Smooth muscle cell (in vitro differentiated cells): ENCODE measurements at regions not wholly inside any gene's neighbourhood (a gene's known extent, or its start where the extent isn't known, plus 50 kb on each side); places are given as distances from the start of the nearest gene placed in this dataset.

Source experiments
- DNase-seq: peaks from one replicate; lab custom pipeline; 2025; ENCODE audit not compliant: unreplicated experiment; lab: John Stamatoyannopoulos, UW
- H2AFZ ChIP-seq: fragments of 200-600 bp; sonication (generic); 2 replicates; pipeline ENCODE4 v1.6.0; 2016; ENCODE audit warnings: antibody characterized with exemption, low read depth, mild to moderate bottlenecking
- H3F3A ChIP-seq: fragments of 200-600 bp; sonication (generic); 2 replicates; pipeline ENCODE4 v1.6.0; 2017; ENCODE audit warnings: antibody characterized with exemption, low read depth
- H3K27ac ChIP-seq: fragments of 200-600 bp; sonication (generic); 2 replicates; pipeline ENCODE4 v1.5.1; 2016; ENCODE audit warnings: low read depth, mild to moderate bottlenecking
- H3K27me3 ChIP-seq: fragments of 200-600 bp; sonication (generic); 2 replicates; pipeline ENCODE4 v1.6.1; 2016; ENCODE audit warnings: low read depth, mild to moderate bottlenecking
- H3K36me3 ChIP-seq: fragments of 200-600 bp; sonication (generic); 2 replicates; pipeline ENCODE4 v1.5.1; 2016; ENCODE audit warnings: low read depth
- H3K4me1 ChIP-seq: fragments of 200-600 bp; sonication (generic); 2 replicates; pipeline ENCODE4 v1.5.1; 2016; ENCODE audit warnings: low read depth
- H3K4me2 ChIP-seq: fragments of 200-600 bp; sonication (generic); 2 replicates; pipeline ENCODE4 v1.6.0; 2016; ENCODE audit warnings: mild to moderate bottlenecking
- H3K4me3 ChIP-seq: fragments of 200-600 bp; sonication (generic); 2 replicates; pipeline ENCODE4 v1.5.1; 2016; ENCODE audit warnings: mild to moderate bottlenecking
- H3K79me2 ChIP-seq: fragments of 200-600 bp; sonication (generic); 2 replicates; pipeline ENCODE4 v1.6.0; 2016; ENCODE audit warnings: low read depth, mild to moderate bottlenecking
- H3K9ac ChIP-seq: fragments of 200-600 bp; sonication (generic); 2 replicates; pipeline ENCODE4 v1.6.0; 2016; ENCODE audit warnings: low read depth
- H3K9me3 ChIP-seq: fragments of 200-600 bp; sonication (generic); replicated peaks from 2 replicates; pipeline ENCODE4 v1.5.1; 2016; ENCODE audit warnings: low read depth
- H4K20me1 ChIP-seq: fragments of 200-600 bp; sonication (generic); 2 replicates; pipeline ENCODE4 v1.6.0; 2016; ENCODE audit warnings: low read depth
- WGBS: methylation state at CpG from one replicate; pipeline ENCODE4 v1.1.7; 2016; ENCODE audit warnings: low lambda C conversion rate; 5-methylcytosine and 5-hydroxymethylcytosine counted together
- TF ChIP-seq, protein P1 (sequence below): fragments of 200-600 bp; sonication (generic); IDR thresholded peaks from 2 replicates; pipeline ENCODE4 v1.5.1; 2017; ENCODE audit warnings: borderline replicate concordance, mild to moderate bottlenecking, antibody characterized with exemption; ENCODE audit not compliant: insufficient read depth, poor library complexity, severe bottlenecking

DNA sequence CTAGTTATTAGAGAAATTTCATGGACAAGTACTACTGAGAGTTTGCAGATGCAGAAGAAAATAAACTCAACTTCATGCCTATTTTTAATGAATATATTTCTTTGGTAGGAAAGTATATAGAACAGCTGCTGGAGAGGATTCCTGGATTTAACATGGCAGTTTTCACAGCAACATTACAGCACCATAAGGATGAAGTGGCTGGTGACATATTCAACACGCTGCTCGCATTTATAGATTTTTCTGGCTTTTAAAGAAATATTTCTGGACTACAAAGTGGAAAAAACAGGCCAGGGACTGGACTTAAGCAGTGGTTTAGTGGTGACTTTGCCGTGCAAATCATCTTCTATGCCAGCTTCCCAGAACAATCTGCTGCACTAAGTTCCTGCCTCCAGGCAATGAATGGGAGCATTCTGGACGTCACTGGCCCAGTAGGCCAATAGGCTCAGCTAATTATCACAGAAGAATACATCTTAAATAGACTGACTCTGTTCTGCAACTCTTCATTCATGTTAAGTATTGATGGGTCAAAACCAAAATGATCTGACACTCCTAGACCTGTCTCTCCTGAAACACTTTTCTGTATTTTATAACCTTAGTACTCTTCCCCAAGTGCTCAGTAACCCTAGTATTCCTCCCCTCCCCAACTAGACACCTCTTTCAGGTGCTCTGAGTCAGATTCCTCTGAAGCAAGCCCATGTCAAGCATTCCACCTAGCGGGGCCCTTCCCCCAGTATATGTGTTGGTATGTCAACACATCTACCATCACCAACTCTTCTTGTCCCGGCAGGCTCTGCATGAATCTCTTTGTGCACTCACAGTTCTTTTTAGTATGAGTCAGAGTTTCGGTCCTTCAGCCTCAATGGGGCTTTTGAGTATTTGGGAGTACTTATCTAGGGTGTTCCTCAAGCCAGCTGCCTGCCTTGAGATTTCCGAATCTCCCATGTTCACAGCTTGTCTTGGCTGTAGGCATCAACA is 625.5 kb downstream of the CHSY3 start:
- WGBS: 58% methylated on average over 8 of the region's 8 CpGs
- no peak for DNase-seq
- Histone ChIP-seq H3K4me2 (no peak overlapping the region), H3K36me3 (no peaks in the 10 kb centered on the region), H4K20me1 (no peaks in the 10 kb centered on the region), H3K4me3 (no peak overlapping the region), H3K9me3 (no peaks in the 10 kb centered on the region), H2AFZ (no peak overlapping the region), H3F3A (peaks cover 6% of the 10 kb centered on the region), H3K9ac (peak overlapping the region; percentile 58), H3K27ac (peak overlapping the region; percentile 86), H3K79me2 (no peaks in the 10 kb centered on the region), H3K4me1 (no peaks in the 10 kb centered on the region), H3K27me3 (no peaks in the 10 kb centered on the region)
- TF ChIP-seq, protein P1, sequence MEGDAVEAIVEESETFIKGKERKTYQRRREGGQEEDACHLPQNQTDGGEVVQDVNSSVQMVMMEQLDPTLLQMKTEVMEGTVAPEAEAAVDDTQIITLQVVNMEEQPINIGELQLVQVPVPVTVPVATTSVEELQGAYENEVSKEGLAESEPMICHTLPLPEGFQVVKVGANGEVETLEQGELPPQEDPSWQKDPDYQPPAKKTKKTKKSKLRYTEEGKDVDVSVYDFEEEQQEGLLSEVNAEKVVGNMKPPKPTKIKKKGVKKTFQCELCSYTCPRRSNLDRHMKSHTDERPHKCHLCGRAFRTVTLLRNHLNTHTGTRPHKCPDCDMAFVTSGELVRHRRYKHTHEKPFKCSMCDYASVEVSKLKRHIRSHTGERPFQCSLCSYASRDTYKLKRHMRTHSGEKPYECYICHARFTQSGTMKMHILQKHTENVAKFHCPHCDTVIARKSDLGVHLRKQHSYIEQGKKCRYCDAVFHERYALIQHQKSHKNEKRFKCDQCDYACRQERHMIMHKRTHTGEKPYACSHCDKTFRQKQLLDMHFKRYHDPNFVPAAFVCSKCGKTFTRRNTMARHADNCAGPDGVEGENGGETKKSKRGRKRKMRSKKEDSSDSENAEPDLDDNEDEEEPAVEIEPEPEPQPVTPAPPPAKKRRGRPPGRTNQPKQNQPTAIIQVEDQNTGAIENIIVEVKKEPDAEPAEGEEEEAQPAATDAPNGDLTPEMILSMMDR: no peak

DNA sequence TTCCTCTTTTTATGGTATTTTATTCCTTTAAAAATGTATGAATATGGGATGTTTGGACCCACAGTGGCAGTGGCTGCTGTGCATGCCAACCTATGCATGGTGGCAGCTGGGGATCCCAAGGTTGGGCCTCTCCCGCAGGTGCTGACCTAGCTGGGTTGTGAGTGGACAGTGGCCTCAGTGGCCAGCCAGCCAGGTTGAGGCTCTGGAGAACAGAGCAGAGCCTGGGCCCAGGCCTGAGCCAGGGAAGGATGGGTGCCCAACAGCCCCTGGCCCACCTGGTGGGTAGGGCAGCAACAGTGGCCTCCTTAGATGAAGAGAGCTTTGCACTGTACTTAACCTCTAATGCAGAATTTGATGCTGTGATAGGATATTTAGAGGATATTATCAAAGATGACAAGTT is 624.8 kb downstream of the CHSY3 start:
- Histone ChIP-seq H4K20me1 (no peaks in the 10 kb centered on the region), H3K4me2 (no peak overlapping the region), H3K79me2 (no peaks in the 10 kb centered on the region), H3K4me3 (no peak overlapping the region), H3K27me3 (no peaks in the 10 kb centered on the region), H3K9me3 (no peaks in the 10 kb centered on the region), H2AFZ (no peak overlapping the region), H3K27ac (peak overlapping the region; percentile 86), H3K9ac (peak overlapping the region; percentile 30), H3F3A (peaks cover 6% of the 10 kb centered on the region), H3K4me1 (no peaks in the 10 kb centered on the region), H3K36me3 (no peaks in the 10 kb centered on the region)
- no peak for DNase-seq
- WGBS: 96% methylated on average over 1 of the region's 1 CpG
- TF ChIP-seq, protein P1: no peak

DNA sequence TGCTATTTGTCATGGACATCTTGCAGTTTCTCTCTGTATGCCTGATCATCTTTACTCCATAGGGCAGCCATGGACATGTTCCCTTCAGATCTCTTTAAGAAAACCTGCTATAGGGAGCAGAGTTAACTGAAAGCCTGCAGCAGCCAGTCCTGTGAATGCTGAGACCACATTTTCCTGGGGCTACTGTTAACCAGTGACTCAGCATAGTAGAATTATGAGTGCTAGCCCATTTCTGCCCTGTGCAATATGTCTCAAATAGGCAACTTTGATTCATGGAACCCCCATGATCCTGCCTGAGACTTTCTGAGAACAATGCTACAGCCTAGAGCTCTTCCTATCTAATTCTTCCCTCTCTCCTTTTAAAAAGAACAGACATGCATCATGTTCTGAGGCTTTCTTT is 624.2 kb downstream of the CHSY3 start:
- Histone ChIP-seq H3K4me2 (no peak overlapping the region), H2AFZ (no peak overlapping the region), H3K4me1 (no peaks in the 10 kb centered on the region), H3F3A (peaks cover 6% of the 10 kb centered on the region), H3K79me2 (no peaks in the 10 kb centered on the region), H3K9ac (no peak overlapping the region), H3K27ac (peak overlapping the region; percentile 86), H3K27me3 (no peaks in the 10 kb centered on the region), H3K36me3 (no peaks in the 10 kb centered on the region), H3K9me3 (no peaks in the 10 kb centered on the region), H4K20me1 (no peaks in the 10 kb centered on the region), H3K4me3 (no peak overlapping the region)
- TF ChIP-seq, protein P1: no peak
- no peak for DNase-seq
